ENCODE measurements at regions not wholly inside any gene's neighbourhood (a gene's known extent, or its start where the extent isn't known, plus 50 kb on each side); places are given as distances from the start of the nearest gene placed in this dataset.

DNA sequence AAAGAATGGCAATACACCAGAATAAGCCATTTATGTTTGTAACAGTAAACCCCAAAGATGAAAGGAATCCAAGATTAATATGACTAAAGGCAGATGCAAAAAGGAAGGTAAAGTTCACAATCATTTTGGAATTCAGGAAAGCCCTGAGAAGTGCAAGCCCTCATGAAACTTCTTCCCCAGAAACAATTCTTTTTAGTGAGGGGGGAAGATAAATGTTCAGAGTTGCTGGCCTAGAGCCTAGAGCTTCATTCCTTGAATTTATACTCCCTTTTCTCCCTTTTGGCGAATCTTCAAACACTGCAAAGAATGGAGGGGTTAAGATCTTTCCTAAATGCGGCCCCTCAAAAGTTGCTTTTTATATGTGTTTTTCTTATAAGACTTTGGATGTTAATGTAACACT is 368.8 kb downstream of the MEIS1 start:
- BruUV-seq (replicated peaks) = no TSS peak
- POLR2A ChIA-PET = no interaction called here
- no peaks in the 10 kb centered on the region for H3K4me1 ChIP-seq (ENCODE audit: control insufficient read depth, insufficient read depth, low read length)
- H3K27me3 ChIP-seq (ENCODE audit: control insufficient read depth, insufficient read depth, low read length) = no peaks in the 10 kb centered on the region
- ATAC-seq = no peak
- CTCF ChIA-PET = no interaction called here
- no peak overlapping the region for H3K27ac ChIP-seq (ENCODE audit: low read length)
- in situ Hi-C loops (cut with HindIII; ENCODE audit: low pct_unique_long_range_greater_than_20kb, low sequenced_read_pairs) (no loop called here), intact Hi-C loops (cut with micrococcal nuclease; ENCODE audit: unreplicated experiment) (no loop called here)
- no peaks in the 10 kb centered on the region for H3K36me3 ChIP-seq (ENCODE audit: control insufficient read depth, insufficient read depth, low read length)
- TF ChIP-seq, protein P1, sequence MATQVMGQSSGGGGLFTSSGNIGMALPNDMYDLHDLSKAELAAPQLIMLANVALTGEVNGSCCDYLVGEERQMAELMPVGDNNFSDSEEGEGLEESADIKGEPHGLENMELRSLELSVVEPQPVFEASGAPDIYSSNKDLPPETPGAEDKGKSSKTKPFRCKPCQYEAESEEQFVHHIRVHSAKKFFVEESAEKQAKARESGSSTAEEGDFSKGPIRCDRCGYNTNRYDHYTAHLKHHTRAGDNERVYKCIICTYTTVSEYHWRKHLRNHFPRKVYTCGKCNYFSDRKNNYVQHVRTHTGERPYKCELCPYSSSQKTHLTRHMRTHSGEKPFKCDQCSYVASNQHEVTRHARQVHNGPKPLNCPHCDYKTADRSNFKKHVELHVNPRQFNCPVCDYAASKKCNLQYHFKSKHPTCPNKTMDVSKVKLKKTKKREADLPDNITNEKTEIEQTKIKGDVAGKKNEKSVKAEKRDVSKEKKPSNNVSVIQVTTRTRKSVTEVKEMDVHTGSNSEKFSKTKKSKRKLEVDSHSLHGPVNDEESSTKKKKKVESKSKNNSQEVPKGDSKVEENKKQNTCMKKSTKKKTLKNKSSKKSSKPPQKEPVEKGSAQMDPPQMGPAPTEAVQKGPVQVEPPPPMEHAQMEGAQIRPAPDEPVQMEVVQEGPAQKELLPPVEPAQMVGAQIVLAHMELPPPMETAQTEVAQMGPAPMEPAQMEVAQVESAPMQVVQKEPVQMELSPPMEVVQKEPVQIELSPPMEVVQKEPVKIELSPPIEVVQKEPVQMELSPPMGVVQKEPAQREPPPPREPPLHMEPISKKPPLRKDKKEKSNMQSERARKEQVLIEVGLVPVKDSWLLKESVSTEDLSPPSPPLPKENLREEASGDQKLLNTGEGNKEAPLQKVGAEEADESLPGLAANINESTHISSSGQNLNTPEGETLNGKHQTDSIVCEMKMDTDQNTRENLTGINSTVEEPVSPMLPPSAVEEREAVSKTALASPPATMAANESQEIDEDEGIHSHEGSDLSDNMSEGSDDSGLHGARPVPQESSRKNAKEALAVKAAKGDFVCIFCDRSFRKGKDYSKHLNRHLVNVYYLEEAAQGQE (IDR thresholded peaks at IDR 0.05; ENCODE audit: insufficient read depth in 1 of 2, low read depth in 2 of 2, low read length in 1 of 2) = no peak
- TF ChIP-seq POLR2AphosphoS5 (IDR thresholded peaks at IDR 0.05; ENCODE audit: low read depth, low read length) (no peak), TCF7L2 (IDR thresholded peaks at IDR 0.05; ENCODE audit: low read depth, low read length) (no peak), SIN3A (IDR thresholded peaks at IDR 0.05; ENCODE audit: borderline replicate concordance, insufficient read depth, low read depth, low read length) (no peak)
- TF ChIP-seq, protein P2, sequence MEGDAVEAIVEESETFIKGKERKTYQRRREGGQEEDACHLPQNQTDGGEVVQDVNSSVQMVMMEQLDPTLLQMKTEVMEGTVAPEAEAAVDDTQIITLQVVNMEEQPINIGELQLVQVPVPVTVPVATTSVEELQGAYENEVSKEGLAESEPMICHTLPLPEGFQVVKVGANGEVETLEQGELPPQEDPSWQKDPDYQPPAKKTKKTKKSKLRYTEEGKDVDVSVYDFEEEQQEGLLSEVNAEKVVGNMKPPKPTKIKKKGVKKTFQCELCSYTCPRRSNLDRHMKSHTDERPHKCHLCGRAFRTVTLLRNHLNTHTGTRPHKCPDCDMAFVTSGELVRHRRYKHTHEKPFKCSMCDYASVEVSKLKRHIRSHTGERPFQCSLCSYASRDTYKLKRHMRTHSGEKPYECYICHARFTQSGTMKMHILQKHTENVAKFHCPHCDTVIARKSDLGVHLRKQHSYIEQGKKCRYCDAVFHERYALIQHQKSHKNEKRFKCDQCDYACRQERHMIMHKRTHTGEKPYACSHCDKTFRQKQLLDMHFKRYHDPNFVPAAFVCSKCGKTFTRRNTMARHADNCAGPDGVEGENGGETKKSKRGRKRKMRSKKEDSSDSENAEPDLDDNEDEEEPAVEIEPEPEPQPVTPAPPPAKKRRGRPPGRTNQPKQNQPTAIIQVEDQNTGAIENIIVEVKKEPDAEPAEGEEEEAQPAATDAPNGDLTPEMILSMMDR (IDR thresholded peaks at IDR 0.05) = no peak
- H3K9me3 ChIP-seq (ENCODE audit: control insufficient read depth, insufficient read depth, low read depth, low read length) = no peaks in the 10 kb centered on the region
- DNase-seq (ENCODE audit: low read depth, low spot score) = no peak
- H3K4me3 ChIP-seq (ENCODE audit: low read depth in 2 of 2, low read length in 2 of 2) = no peak overlapping the region

DNA sequence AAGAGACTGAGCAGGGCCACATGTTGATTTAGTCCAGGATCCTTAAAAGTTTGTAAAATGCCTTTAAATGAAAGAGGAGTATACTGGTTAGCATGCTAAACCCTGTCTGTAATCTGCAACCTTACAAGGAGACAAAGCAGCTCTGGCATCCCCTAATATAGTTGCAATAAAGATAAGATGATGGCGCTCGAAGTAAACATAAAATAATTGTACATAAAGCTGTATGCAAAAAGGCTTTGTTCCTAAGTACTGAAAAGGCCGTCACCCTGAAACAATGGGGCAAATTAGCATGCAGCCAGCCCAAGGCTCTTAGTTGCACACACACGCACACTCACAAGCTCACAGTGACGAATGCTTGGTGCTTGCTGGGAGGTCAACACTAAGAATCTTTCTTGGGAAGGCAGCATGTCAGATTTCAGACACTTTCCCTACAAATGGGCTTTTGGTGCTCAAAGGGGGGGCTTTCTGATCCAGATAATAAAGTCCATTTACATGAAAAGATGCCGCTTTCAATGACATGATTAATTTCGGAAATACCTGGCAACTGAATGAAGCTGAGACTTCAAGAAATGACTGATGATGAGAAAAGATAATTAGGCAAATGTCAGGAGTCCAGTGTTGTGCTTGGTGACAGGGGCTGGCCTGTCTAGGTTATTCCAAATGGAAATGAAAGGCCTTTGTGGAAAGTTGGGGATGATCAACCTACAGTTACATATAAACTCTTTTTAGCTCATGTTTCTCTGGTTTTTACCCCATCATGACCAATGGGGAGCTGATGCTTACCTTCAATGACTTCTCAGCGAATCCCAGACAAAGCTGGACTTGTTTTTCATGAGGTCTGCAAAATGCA is 370.3 kb downstream of the MEIS1 start:
- POLR2A ChIA-PET = no interaction called here
- no peak for ATAC-seq
- TF ChIP-seq, protein P1 (IDR thresholded peaks at IDR 0.05; ENCODE audit: insufficient read depth in 1 of 2, low read depth in 2 of 2, low read length in 1 of 2) = no peak
- TF ChIP-seq TCF7L2 (IDR thresholded peaks at IDR 0.05; ENCODE audit: low read depth, low read length) (no peak), SIN3A (IDR thresholded peaks at IDR 0.05; ENCODE audit: borderline replicate concordance, insufficient read depth, low read depth, low read length) (no peak), POLR2AphosphoS5 (IDR thresholded peaks at IDR 0.05; ENCODE audit: low read depth, low read length) (no peak)
- TF ChIP-seq, protein P2 (IDR thresholded peaks at IDR 0.05) = no peak

More for the DNA sequence above, 370.3 kb downstream of the MEIS1 start:
- no peaks in the 10 kb centered on the region for H3K27me3 ChIP-seq (ENCODE audit: control insufficient read depth, insufficient read depth, low read length)
- intact Hi-C loops (cut with micrococcal nuclease; ENCODE audit: unreplicated experiment) = no loop called here
- in situ Hi-C loops (cut with HindIII; ENCODE audit: low pct_unique_long_range_greater_than_20kb, low sequenced_read_pairs) = no loop called here
- no peaks in the 10 kb centered on the region for H3K9me3 ChIP-seq (ENCODE audit: control insufficient read depth, insufficient read depth, low read depth, low read length)
- DNase-seq (ENCODE audit: low read depth, low spot score) = no peak
- H3K4me1 ChIP-seq (ENCODE audit: control insufficient read depth, insufficient read depth, low read length) = no peaks in the 10 kb centered on the region
- no TSS peak for BruUV-seq (replicated peaks)
- no peak overlapping the region for H3K4me3 ChIP-seq (ENCODE audit: low read depth in 2 of 2, low read length in 2 of 2)
- no peaks in the 10 kb centered on the region for H3K36me3 ChIP-seq (ENCODE audit: control insufficient read depth, insufficient read depth, low read length)
- H3K27ac ChIP-seq (ENCODE audit: low read length) = no peak overlapping the region
- CTCF ChIA-PET = no interaction called here
